Mesenchymal stem cell (in vitro differentiated cells and primary cell): ENCODE measurements at regions not wholly inside any gene's neighbourhood (a gene's known extent, or its start where the extent isn't known, plus 50 kb on each side); places are given as distances from the start of the nearest gene placed in this dataset.

ENCODE experiments used
- DNase-seq: peaks from one replicate; pipeline ENCODE4 v3.0.0-alpha.2; 2013
- H2AFZ ChIP-seq: one replicate; pipeline ENCODE4 v1.6.1; 2013; ENCODE audit warnings: low read depth, mild to moderate bottlenecking, control low read depth, inconsistent platforms, low read length, moderate library complexity
- H2AK5ac ChIP-seq: 2 replicates; pipeline ENCODE4 v1.6.1; 2013; ENCODE audit warnings: low read length, moderate library complexity, mild to moderate bottlenecking, inconsistent platforms; ENCODE audit not compliant: severe bottlenecking
- H2BK120ac ChIP-seq: one replicate; pipeline ENCODE4 v1.6.1; 2013; ENCODE audit warnings: low read depth, mild to moderate bottlenecking, inconsistent platforms, low read length, moderate library complexity
- H2BK12ac ChIP-seq, 2 experiments: one replicate each; pipeline ENCODE4 v1.6.1; 2013; ENCODE audit warnings: inconsistent platforms in 2 of 2, low read length in 2 of 2, mild to moderate bottlenecking in 2 of 2, moderate library complexity in 2 of 2, control low read depth in 1 of 2
- H2BK15ac ChIP-seq: one replicate; pipeline ENCODE4 v1.6.1; 2013; ENCODE audit warnings: mild to moderate bottlenecking, low read depth, inconsistent platforms; ENCODE audit not compliant: poor library complexity, severe bottlenecking
- H2BK5ac ChIP-seq: 2 replicates; pipeline ENCODE4 v1.6.1; 2013; ENCODE audit warnings: low read depth, mild to moderate bottlenecking, low read length, control low read depth, inconsistent platforms; ENCODE audit not compliant: poor library complexity, severe bottlenecking
- H3K14ac ChIP-seq, 2 experiments: one replicate each; pipeline ENCODE4 v1.6.1; 2013; ENCODE audit warnings: inconsistent platforms in 2 of 2, low read length in 2 of 2, control low read depth in 1 of 2, mild to moderate bottlenecking in 1 of 2, moderate library complexity in 1 of 2
- H3K18ac ChIP-seq, 2 experiments: one replicate each; pipeline ENCODE4 v1.6.1; 2013; ENCODE audit warnings: inconsistent platforms in 2 of 2, low read length in 2 of 2, control low read depth in 1 of 2, low read depth in 1 of 2, mild to moderate bottlenecking in 1 of 2
- H3K23ac ChIP-seq, 2 experiments: one replicate each; pipeline ENCODE4 v1.6.1; 2013; ENCODE audit warnings: inconsistent platforms in 2 of 2, low read length in 2 of 2, mild to moderate bottlenecking in 2 of 2, moderate library complexity in 2 of 2, control low read depth in 1 of 2
- H3K27ac ChIP-seq: 2 replicates; pipeline ENCODE4 v1.5.1; 2013; ENCODE audit warnings: mild to moderate bottlenecking, moderate library complexity, low read length, control low read depth, inconsistent platforms; ENCODE audit not compliant: poor library complexity, severe bottlenecking
- H3K27me3 ChIP-seq, 2 experiments: 2 replicates each; pipeline versions ENCODE4 v1.6.1 to v1.7.0; 2013; ENCODE audit warnings: low read length in 2 of 2, mild to moderate bottlenecking in 2 of 2, moderate library complexity in 2 of 2, control low read depth in 1 of 2, inconsistent platforms in 1 of 2; ENCODE audit not compliant: control insufficient read depth in 1 of 2, insufficient read depth in 1 of 2
- H3K36me3 ChIP-seq, 2 experiments: 2 replicates each; pipeline versions ENCODE4 v1.6.1 to v1.7.0; 2013; ENCODE audit warnings: low read length in 2 of 2, control low read depth in 1 of 2, inconsistent platforms in 1 of 2, low read depth in 1 of 2, mild to moderate bottlenecking in 1 of 2; ENCODE audit not compliant: insufficient read depth in 2 of 2, control insufficient read depth in 1 of 2
- H3K4ac ChIP-seq, 2 experiments: one replicate each; pipeline ENCODE4 v1.6.1; 2013; ENCODE audit warnings: inconsistent platforms in 2 of 2, low read length in 2 of 2, mild to moderate bottlenecking in 2 of 2, moderate library complexity in 2 of 2, control low read depth in 1 of 2, low read depth in 1 of 2
- H3K4me1 ChIP-seq: 2 replicates; pipeline ENCODE4 v1.6.1; 2013; ENCODE audit warnings: low read depth, low read length, control low read depth; ENCODE audit not compliant: control insufficient read depth, insufficient read depth
- H3K4me2 ChIP-seq: 2 replicates; pipeline ENCODE4 v1.6.1; 2013; ENCODE audit warnings: low read length, mild to moderate bottlenecking, inconsistent platforms; ENCODE audit not compliant: poor library complexity, severe bottlenecking
- H3K4me3 ChIP-seq, 2 experiments: 2 replicates each; pipeline versions ENCODE4 v1.5.1 to v1.7.0; 2013; ENCODE audit warnings: low read length in 2 of 2, mild to moderate bottlenecking in 2 of 2, control low read depth in 1 of 2, low read depth in 1 of 2; ENCODE audit not compliant: insufficient read depth in 1 of 2
- H3K79me1 ChIP-seq: replicated peaks from 2 replicates; pipeline ENCODE4 v1.6.1; 2013; ENCODE audit warnings: mild to moderate bottlenecking, control low read depth, low read length, inconsistent platforms; ENCODE audit not compliant: poor library complexity, severe bottlenecking
- H3K9ac ChIP-seq: 2 replicates; pipeline ENCODE4 v1.7.0; 2013; ENCODE audit warnings: mild to moderate bottlenecking, low read length, moderate library complexity
- H3K9me3 ChIP-seq: 2 replicates; pipeline ENCODE4 v1.7.0; 2013; ENCODE audit warnings: mild to moderate bottlenecking, low read length; ENCODE audit not compliant: control insufficient read depth
- H4K8ac ChIP-seq: one replicate; pipeline ENCODE4 v1.6.1; 2013; ENCODE audit warnings: inconsistent platforms, mild to moderate bottlenecking, low read length, moderate library complexity
- H4K91ac ChIP-seq: one replicate; pipeline ENCODE4 v1.6.1; 2013; ENCODE audit warnings: mild to moderate bottlenecking, low read length, inconsistent platforms
- WGBS: methylation state at CpG from one replicate; pipeline ENCODE4 v1.1.7; 2013; ENCODE audit warnings: mixed read lengths; 5-methylcytosine and 5-hydroxymethylcytosine counted together

GRCh38 chr7:17460665-17461064 is 162.2 kb downstream of the AHR start:
- no peak overlapping the region for H3K18ac ChIP-seq
- no peaks in the 10 kb centered on the region for H3K27me3 ChIP-seq
- H2AFZ ChIP-seq = no peak overlapping the region
- H3K14ac ChIP-seq = no peak overlapping the region
- no peaks in the 10 kb centered on the region for H3K4me1 ChIP-seq
- no peak for DNase-seq
- peaks cover 19% of the 10 kb centered on the region for H3K9me3 ChIP-seq
- no peaks in the 10 kb centered on the region for H3K79me1 ChIP-seq
- no peak overlapping the region for H3K4me3 ChIP-seq
- H2BK12ac ChIP-seq = no peak overlapping the region
- peaks cover 0 to 7% of the 10 kb centered on the region in 2 experiments for H3K36me3 ChIP-seq
- no peak overlapping the region for H2AK5ac ChIP-seq
- H2BK15ac ChIP-seq = no peak overlapping the region
- no peak overlapping the region for H2BK120ac ChIP-seq
- H4K91ac ChIP-seq = no peak overlapping the region
- H3K4ac ChIP-seq = no peak overlapping the region
- no peak overlapping the region for H3K9ac ChIP-seq
- no peak overlapping the region for H3K27ac ChIP-seq
- H4K8ac ChIP-seq = no peak overlapping the region
- WGBS = 91% methylated on average over 3 of the region's 4 CpGs
- no peak overlapping the region for H3K4me2 ChIP-seq
- no peak overlapping the region for H3K23ac ChIP-seq
- no peak overlapping the region for H2BK5ac ChIP-seq

- H2AK5ac ChIP-seq = no peak overlapping the region
- no peaks in the 10 kb centered on the region for H3K4me1 ChIP-seq
Measured at GRCh38 chr7:17462131-17462631, 163.7 kb downstream of the AHR start.

GRCh38 chr7:17463511-17464085 is 165.1 kb downstream of the AHR start:
- H3K4me3 ChIP-seq = no peak overlapping the region
- H3K27ac ChIP-seq = no peak overlapping the region
- H2BK5ac ChIP-seq = no peak overlapping the region
- no peak for DNase-seq
- no peak overlapping the region for H2AFZ ChIP-seq
- no peaks in the 10 kb centered on the region for H3K27me3 ChIP-seq
- H3K9me3 ChIP-seq = peaks cover 7% of the 10 kb centered on the region
- H4K8ac ChIP-seq = no peak overlapping the region
- H3K4me1 ChIP-seq = no peaks in the 10 kb centered on the region
- no peak overlapping the region for H4K91ac ChIP-seq
- no peak overlapping the region for H3K4me2 ChIP-seq
- no peak overlapping the region for H3K9ac ChIP-seq
- no peak overlapping the region for H3K4ac ChIP-seq
- H3K18ac ChIP-seq = no peak overlapping the region
- H3K36me3 ChIP-seq = peaks cover 0 to 3% of the 10 kb centered on the region in 2 experiments
- H2BK120ac ChIP-seq = no peak overlapping the region
- no peak overlapping the region for H3K23ac ChIP-seq
- no peak overlapping the region for H2AK5ac ChIP-seq
- 97% methylated on average over 4 of the region's 5 CpGs for WGBS
- H2BK15ac ChIP-seq = no peak overlapping the region
- no peaks in the 10 kb centered on the region for H3K79me1 ChIP-seq
- H3K14ac ChIP-seq = no peak overlapping the region
- no peak overlapping the region for H2BK12ac ChIP-seq

More at GRCh38 chr7:17462131-17462631, 163.7 kb downstream of the AHR start:
- no peak overlapping the region for H4K91ac ChIP-seq
- H3K18ac ChIP-seq = no peak overlapping the region
- H3K36me3 ChIP-seq = peaks cover 0 to 7% of the 10 kb centered on the region in 2 experiments
- no peak overlapping the region for H3K14ac ChIP-seq
- no peak overlapping the region for H2AFZ ChIP-seq
- H3K27me3 ChIP-seq = no peaks in the 10 kb centered on the region
- no peak overlapping the region for H4K8ac ChIP-seq
- WGBS = 84% methylated on average over 3 of the region's 3 CpGs
- H2BK5ac ChIP-seq = no peak overlapping the region
- no peaks in the 10 kb centered on the region for H3K79me1 ChIP-seq
- no peak overlapping the region for H2BK12ac ChIP-seq
- peaks cover 19% of the 10 kb centered on the region for H3K9me3 ChIP-seq
- no peak overlapping the region for H2BK120ac ChIP-seq
- no peak overlapping the region for H3K4me2 ChIP-seq
- no peak overlapping the region for H3K27ac ChIP-seq
- H3K4me3 ChIP-seq = no peak overlapping the region
- no peak overlapping the region for H2BK15ac ChIP-seq
- no peak overlapping the region for H3K23ac ChIP-seq
- no peak overlapping the region for H3K9ac ChIP-seq
- no peak for DNase-seq
- no peak overlapping the region for H3K4ac ChIP-seq

GRCh38 chr7:17466216-17466615 is 167.8 kb downstream of the AHR start:
- Histone ChIP-seq H3K18ac (no peak overlapping the region), H3K14ac (no peak overlapping the region), H3K27me3 (no peaks in the 10 kb centered on the region), H3K4me3 (no peak overlapping the region), H3K9ac (no peak overlapping the region), H3K4ac (no peak overlapping the region), H2AFZ (no peak overlapping the region), H3K4me1 (no peaks in the 10 kb centered on the region), H3K27ac (no peak overlapping the region), H3K9me3 (no peaks in the 10 kb centered on the region), H2BK12ac (no peak overlapping the region), H2BK120ac (no peak overlapping the region), H3K79me1 (peaks cover 3% of the 10 kb centered on the region), H3K4me2 (no peak overlapping the region), H3K36me3 (no peaks in the 10 kb centered on the region), H4K91ac (no peak overlapping the region), H2BK15ac (no peak overlapping the region), H4K8ac (no peak overlapping the region), H2AK5ac (no peak overlapping the region), H2BK5ac (no peak overlapping the region), H3K23ac (no peak overlapping the region)
- 78% methylated on average over 7 of the region's 7 CpGs for WGBS
- DNase-seq = no peak
